ENCODE measurements at regions not wholly inside any gene's neighbourhood (a gene's known extent, or its start where the extent isn't known, plus 50 kb on each side); places are given as distances from the start of the nearest gene placed in this dataset.

GRCh38 chr2:13212115-13212514 is 495.4 kb downstream of the TRIB2 start:
- TF ChIP-seq CTCF (IDR thresholded peaks at IDR 0.05) (no peak), POLR2A (IDR thresholded peaks at IDR 0.05) (no peak)

Data from body of pancreas (tissue), 4 donors.